Mesothelial cell of epicardium (in vitro differentiated cells): ENCODE measurements at regions not wholly inside any gene's neighbourhood (a gene's known extent, or its start where the extent isn't known, plus 50 kb on each side); places are given as distances from the start of the nearest gene placed in this dataset.

Source experiments
- DNase-seq, 2 experiments: peaks; one replicate each; pipeline ENCODE4 v3.0.0; 2021; ENCODE audit warnings: low spot score in 2 of 2; ENCODE audit not compliant: unreplicated experiment in 2 of 2
- H3K27ac Mint-ChIP-seq: 2 replicates; pipeline ENCODE4 v1.8.0; 2021; ENCODE audit warnings: mixed read lengths
- H3K27me3 Mint-ChIP-seq: 2 replicates; pipeline ENCODE4 v1.8.0; 2021; ENCODE audit warnings: low read depth, mixed read lengths
- H3K36me3 Mint-ChIP-seq: 2 replicates; pipeline ENCODE4 v1.8.0; 2021; ENCODE audit warnings: mixed read lengths
- H3K4me1 Mint-ChIP-seq: 2 replicates; pipeline ENCODE4 v1.8.0; 2021; ENCODE audit warnings: mixed read lengths
- H3K4me3 Mint-ChIP-seq: 2 replicates; pipeline ENCODE4 v1.8.0; 2021; ENCODE audit warnings: mild to moderate bottlenecking, moderate library complexity, mixed read lengths
- H3K9me3 Mint-ChIP-seq: 2 replicates; pipeline ENCODE4 v1.8.0; 2021; ENCODE audit warnings: mixed read lengths
- TF ChIP-seq, protein P1 (sequence below): fragments of 200-600 bp; sonication (generic); IDR thresholded peaks from one replicate; pipeline ENCODE4 v1.5.0; 2021; ENCODE audit warnings: antibody characterized with exemption; ENCODE audit not compliant: unreplicated experiment

DNA sequence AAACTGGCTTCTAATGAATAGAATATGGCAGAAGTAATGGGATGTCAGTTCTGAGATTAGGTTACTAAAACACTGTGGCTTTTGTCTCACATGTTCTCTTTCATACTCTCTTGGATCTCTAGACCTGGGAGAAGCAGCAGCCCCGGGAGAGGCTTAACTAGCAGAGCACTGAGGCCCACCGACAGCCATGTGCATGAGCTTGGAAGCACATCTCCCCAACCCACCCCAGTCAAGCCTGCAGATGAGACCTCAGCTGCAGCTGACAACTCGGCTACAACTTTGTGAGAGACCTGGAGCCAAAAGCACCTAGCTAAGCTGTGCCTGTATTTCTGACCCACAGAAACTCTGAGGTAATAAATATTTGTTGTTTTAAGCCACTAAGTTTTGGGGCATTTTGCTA, 100.8 kb downstream of the TRIM29 start:
- TF ChIP-seq, protein P1, sequence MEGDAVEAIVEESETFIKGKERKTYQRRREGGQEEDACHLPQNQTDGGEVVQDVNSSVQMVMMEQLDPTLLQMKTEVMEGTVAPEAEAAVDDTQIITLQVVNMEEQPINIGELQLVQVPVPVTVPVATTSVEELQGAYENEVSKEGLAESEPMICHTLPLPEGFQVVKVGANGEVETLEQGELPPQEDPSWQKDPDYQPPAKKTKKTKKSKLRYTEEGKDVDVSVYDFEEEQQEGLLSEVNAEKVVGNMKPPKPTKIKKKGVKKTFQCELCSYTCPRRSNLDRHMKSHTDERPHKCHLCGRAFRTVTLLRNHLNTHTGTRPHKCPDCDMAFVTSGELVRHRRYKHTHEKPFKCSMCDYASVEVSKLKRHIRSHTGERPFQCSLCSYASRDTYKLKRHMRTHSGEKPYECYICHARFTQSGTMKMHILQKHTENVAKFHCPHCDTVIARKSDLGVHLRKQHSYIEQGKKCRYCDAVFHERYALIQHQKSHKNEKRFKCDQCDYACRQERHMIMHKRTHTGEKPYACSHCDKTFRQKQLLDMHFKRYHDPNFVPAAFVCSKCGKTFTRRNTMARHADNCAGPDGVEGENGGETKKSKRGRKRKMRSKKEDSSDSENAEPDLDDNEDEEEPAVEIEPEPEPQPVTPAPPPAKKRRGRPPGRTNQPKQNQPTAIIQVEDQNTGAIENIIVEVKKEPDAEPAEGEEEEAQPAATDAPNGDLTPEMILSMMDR, result no peak
- Mint-ChIP-seq H3K36me3 (peaks cover 21% of the 10 kb centered on the region), H3K4me3 (no peak overlapping the region), H3K27me3 (no peaks in the 10 kb centered on the region), H3K9me3 (peaks cover 31% of the 10 kb centered on the region), H3K4me1 (peaks cover 13% of the 10 kb centered on the region), H3K27ac (no peak overlapping the region)
- no peak for DNase-seq

GRCh38 chr11:120035756-120036155, 102.2 kb downstream of the TRIM29 start:
- Mint-ChIP-seq H3K27ac (no peak overlapping the region), H3K4me1 (peaks cover 24% of the 10 kb centered on the region), H3K9me3 (peaks cover 18% of the 10 kb centered on the region), H3K36me3 (peaks cover 8% of the 10 kb centered on the region), H3K27me3 (no peaks in the 10 kb centered on the region), H3K4me3 (no peak overlapping the region)
- TF ChIP-seq, protein P1, result no peak
- DNase-seq, result peak in 1 of 2 experiments; percentile 10

DNA sequence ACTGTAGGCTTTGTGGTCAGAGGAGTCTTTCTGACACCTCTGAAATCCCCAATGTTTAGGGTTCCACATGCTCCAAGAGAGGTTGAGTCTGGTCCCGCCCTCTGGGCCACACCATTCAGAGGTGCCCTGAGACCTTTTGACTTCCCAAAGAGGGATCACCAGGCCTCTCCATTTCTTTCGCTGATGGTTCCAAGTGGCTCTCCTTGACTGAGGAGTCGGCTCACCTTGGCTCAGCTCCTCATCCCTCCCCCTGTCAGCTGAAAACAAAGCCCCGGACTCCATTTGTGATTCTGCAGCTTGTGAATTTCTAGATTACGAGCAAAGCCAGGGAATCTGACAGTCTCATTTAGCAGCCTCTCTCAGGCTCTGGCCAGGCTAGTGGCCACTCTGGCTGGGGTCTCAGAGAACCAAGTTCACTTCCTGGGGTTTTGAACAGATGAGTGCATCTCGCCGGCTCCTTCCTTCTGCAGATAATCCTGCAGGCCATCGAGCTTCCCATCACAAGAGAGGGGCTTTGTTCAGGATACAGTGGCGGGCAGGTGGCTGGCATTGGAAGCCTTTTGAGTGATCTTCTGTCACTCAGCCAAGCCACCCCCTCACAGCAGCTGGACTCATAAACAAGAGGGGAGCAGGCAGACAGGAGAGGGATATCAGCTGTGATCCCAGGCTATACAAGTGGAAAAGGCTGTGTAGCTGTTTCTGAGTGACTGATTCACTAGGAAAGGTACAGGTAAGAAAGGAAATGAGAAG, 102.9 kb downstream of the TRIM29 start:
- TF ChIP-seq, protein P1, result no peak

DNA sequence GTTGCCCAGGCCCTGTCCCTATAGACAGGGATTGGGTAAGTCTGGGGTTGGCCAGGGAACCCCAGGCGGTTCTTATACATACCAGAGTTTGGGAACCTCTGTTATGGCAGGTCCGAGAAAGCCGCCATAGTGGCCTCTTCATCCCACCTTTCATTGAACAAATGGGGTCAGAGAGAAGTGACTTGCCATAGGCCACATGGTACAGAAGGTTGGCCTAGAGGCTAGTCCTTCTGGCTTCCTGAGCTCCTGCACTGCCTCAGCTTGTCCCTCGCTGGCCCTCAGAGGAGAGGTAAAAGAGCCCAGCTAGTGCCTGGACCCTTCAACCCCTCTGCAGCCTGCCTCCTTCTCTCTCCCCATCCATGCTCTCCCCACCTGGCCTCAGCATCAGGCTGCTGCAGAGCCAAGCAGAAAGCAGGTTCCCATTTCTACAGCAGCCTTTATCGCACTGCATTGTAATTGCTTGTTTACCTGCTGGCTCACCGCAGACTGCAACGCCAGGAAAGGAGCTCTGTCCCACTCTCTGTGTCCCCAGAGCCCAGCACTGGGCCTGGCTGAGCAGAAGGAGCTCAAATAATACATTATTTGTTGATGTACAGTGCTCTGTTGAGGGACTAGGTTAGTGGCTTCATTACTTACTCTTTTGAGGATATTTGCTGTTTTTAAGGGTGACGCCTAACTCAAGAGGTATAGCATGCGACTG, 103.6 kb downstream of the TRIM29 start:
- H3K27ac Mint-ChIP-seq, result no peak overlapping the region
- DNase-seq, result peak in 1 of 2 experiments; percentile 21
- H3K27me3 Mint-ChIP-seq, result no peaks in the 10 kb centered on the region
- peaks cover 6% of the 10 kb centered on the region for H3K36me3 Mint-ChIP-seq
- TF ChIP-seq, protein P1, result no peak
- peaks cover 17% of the 10 kb centered on the region for H3K9me3 Mint-ChIP-seq
- H3K4me1 Mint-ChIP-seq, result peaks cover 28% of the 10 kb centered on the region
- H3K4me3 Mint-ChIP-seq, result no peak overlapping the region

More for the DNA sequence above, 102.9 kb downstream of the TRIM29 start:
- DNase-seq, result peak in 1 of 2 experiments; percentile 31
- H3K4me1 Mint-ChIP-seq, result peaks cover 28% of the 10 kb centered on the region
- no peak overlapping the region for H3K27ac Mint-ChIP-seq
- no peaks in the 10 kb centered on the region for H3K27me3 Mint-ChIP-seq
- peaks cover 6% of the 10 kb centered on the region for H3K36me3 Mint-ChIP-seq
- H3K9me3 Mint-ChIP-seq, result peaks cover 17% of the 10 kb centered on the region
- no peak overlapping the region for H3K4me3 Mint-ChIP-seq

- TF ChIP-seq, protein P1, result no peak
Measured at GRCh38 chr11:120032766-120033390, 105.0 kb downstream of the TRIM29 start.

More at GRCh38 chr11:120032766-120033390, 105.0 kb downstream of the TRIM29 start:
- peak in 1 of 2 experiments; percentile 37 for DNase-seq
- Mint-ChIP-seq H3K27ac (no peak overlapping the region), H3K4me1 (peaks cover 36% of the 10 kb centered on the region), H3K4me3 (no peak overlapping the region), H3K27me3 (no peaks in the 10 kb centered on the region), H3K9me3 (peaks cover 17% of the 10 kb centered on the region), H3K36me3 (peaks cover 6% of the 10 kb centered on the region)
